ENCODE measurements at regions not wholly inside any gene's neighbourhood (a gene's known extent, or its start where the extent isn't known, plus 50 kb on each side); places are given as distances from the start of the nearest gene placed in this dataset.
"Not testable (repeated sequence)": the region's sequence is repeated elsewhere in the genome, so short reads cannot be mapped to it uniquely, and the experiment has no call there.

- no peak for DNase-seq (ENCODE audit: low read depth)
- H3K4me3 ChIP-seq (ENCODE audit: low read depth, low read length), result no peak overlapping the region
- TF ChIP-seq CTCF (IDR thresholded peaks at IDR 0.05; ENCODE audit: low read depth, low read length, missing control alignments), result no peak
These were observed 384.4 kb upstream of the CAMK1G start for GRCh38 chr1:209198961-209199750.

- DNase-seq (ENCODE audit: low read depth), result no peak
- H3K4me3 ChIP-seq (ENCODE audit: low read depth, low read length), result no peak overlapping the region
- no peak for TF ChIP-seq CTCF (IDR thresholded peaks at IDR 0.05; ENCODE audit: low read depth, low read length, missing control alignments)
These were observed 383.7 kb upstream of the CAMK1G start for GRCh38 chr1:209199822-209200221.

GRCh38 chr1:209202321-209202720 is 381.2 kb upstream of the CAMK1G start:
- not testable (repeated sequence) for DNase-seq (ENCODE audit: low read depth)

GRCh38 chr1:209202830-209203532 is 380.5 kb upstream of the CAMK1G start:
- H3K4me3 ChIP-seq (ENCODE audit: low read depth, low read length), result no peak overlapping the region
- peak; percentile 75 for TF ChIP-seq CTCF (IDR thresholded peaks at IDR 0.05; ENCODE audit: low read depth, low read length, missing control alignments)
- peak; percentile 8 for DNase-seq (ENCODE audit: low read depth)

More at GRCh38 chr1:209202321-209202720, 381.2 kb upstream of the CAMK1G start:
- not testable (repeated sequence) for H3K4me3 ChIP-seq (ENCODE audit: low read depth, low read length)

GRCh38 chr1:209203533-209203895 is 380.0 kb upstream of the CAMK1G start:
- no peak for TF ChIP-seq CTCF (IDR thresholded peaks at IDR 0.05; ENCODE audit: low read depth, low read length, missing control alignments)
- DNase-seq (ENCODE audit: low read depth), result no peak
- no peak overlapping the region for H3K4me3 ChIP-seq (ENCODE audit: low read depth, low read length)

- DNase-seq (ENCODE audit: low read depth), result no peak
- H3K4me3 ChIP-seq (ENCODE audit: low read depth, low read length), result no peak overlapping the region
- no peak for TF ChIP-seq CTCF (IDR thresholded peaks at IDR 0.05; ENCODE audit: low read depth, low read length, missing control alignments)
These were observed 378.5 kb upstream of the CAMK1G start for GRCh38 chr1:209205039-209205438.

- H3K4me3 ChIP-seq (ENCODE audit: low read depth, low read length), result no peak overlapping the region
- TF ChIP-seq CTCF (IDR thresholded peaks at IDR 0.05; ENCODE audit: low read depth, low read length, missing control alignments), result no peak
- no peak for DNase-seq (ENCODE audit: low read depth)
These were observed 376.3 kb upstream of the CAMK1G start for GRCh38 chr1:209207126-209207700.
